SK-N-SH (cell line): ENCODE measurements at regions not wholly inside any gene's neighbourhood (a gene's known extent, or its start where the extent isn't known, plus 50 kb on each side); places are given as distances from the start of the nearest gene placed in this dataset.

Experiments used
- CTCF ChIA-PET: fragments of 300-600, 350-600 bp; formaldehyde crosslinking; extraction: SDS; loops from one replicate; lab custom pipeline; 2021; lab: Yijun Ruan, JAX
- POLR2A ChIA-PET: fragments of 350-600 bp; sonication (Branson Sonifier 250); formaldehyde crosslinking; extraction: SDS; loops from one replicate; lab custom pipeline; 2020; ENCODE audit warnings: antibody characterized with exemption, inconsistent platforms; lab: Yijun Ruan, JAX
- DNase-seq: peaks from one replicate; pipeline ENCODE4 v3.0.0; 2012
- H2AFZ ChIP-seq: fragments of 200-600 bp; sonication (generic); 2 replicates; pipeline ENCODE4 v1.8.1; 2016; ENCODE audit warnings: antibody characterized with exemption, mild to moderate bottlenecking, low read depth
- H3F3A ChIP-seq: fragments of 200-600 bp; sonication (generic); replicated peaks from 2 replicates; pipeline ENCODE3; 2016; ENCODE audit warnings: antibody characterized with exemption, mild to moderate bottlenecking; ENCODE audit not compliant: insufficient read depth
- H3K27ac ChIP-seq, 2 experiments: fragments of 200-500 bp in 1 of 2; fragments of 200-600 bp in 1 of 2; sonication (Bioruptor generic) in 1 of 2; sonication (generic), shearing (Covaris generic) in 1 of 2; 2 replicates each; pipeline versions ENCODE4 v1.5.1 to v1.6.1; 2014 to 2016; ENCODE audit warnings: low read depth in 2 of 2, inconsistent platforms in 1 of 2, low read length in 1 of 2, mild to moderate bottlenecking in 1 of 2, mixed read lengths in 1 of 2
- H3K27me3 ChIP-seq: fragments of 200-600 bp; sonication (generic), shearing (Covaris generic); 2 replicates; pipeline ENCODE4 v1.6.1; 2016; ENCODE audit warnings: mixed run types; ENCODE audit not compliant: insufficient read depth
- H3K36me3 ChIP-seq, 2 experiments: fragments of 200-500 bp in 1 of 2; fragments of 200-600 bp in 1 of 2; sonication (Bioruptor generic) in 1 of 2; sonication (generic) in 1 of 2; replicated peaks in 1 of 2; 2 replicates each; pipeline versions ENCODE3 to v1.5.1; 2014 to 2016; ENCODE audit warnings: low read length in 1 of 2, mild to moderate bottlenecking in 1 of 2; ENCODE audit not compliant: insufficient read depth in 2 of 2, control insufficient read depth in 1 of 2
- H3K4me1 ChIP-seq, 2 experiments: fragments of 200-500 bp in 1 of 2; fragments of 200-600 bp in 1 of 2; sonication (Bioruptor generic) in 1 of 2; sonication (generic), shearing (Covaris generic) in 1 of 2; 2 replicates each; pipeline versions ENCODE4 v1.5.1 to v1.6.1; 2014 to 2016; ENCODE audit warnings: low read depth in 1 of 2, low read length in 1 of 2, mixed run types in 1 of 2; ENCODE audit not compliant: insufficient read depth in 2 of 2, control insufficient read depth in 1 of 2
- H3K4me2 ChIP-seq: fragments of 200-600 bp; sonication (generic), shearing (Covaris generic); 2 replicates; pipeline ENCODE4 v1.6.1; 2017; ENCODE audit warnings: mixed run types
- H3K4me3 ChIP-seq, 2 experiments: fragments of 200-500 bp in 1 of 2; fragments of 200-600 bp in 1 of 2; sonication (Bioruptor generic) in 1 of 2; sonication (generic), shearing (Covaris generic) in 1 of 2; 2 replicates each; pipeline versions ENCODE4 v1.5.1 to v1.8.1; 2014 to 2016; ENCODE audit warnings: low read depth in 2 of 2, inconsistent platforms in 1 of 2, low read length in 1 of 2, mild to moderate bottlenecking in 1 of 2, mixed read lengths in 1 of 2, moderate library complexity in 1 of 2
- H3K79me2 ChIP-seq: fragments of 200-600 bp; sonication (generic); 2 replicates; pipeline ENCODE4 v1.8.1; 2017; ENCODE audit warnings: mild to moderate bottlenecking; ENCODE audit not compliant: insufficient read depth
- H3K9ac ChIP-seq: fragments of 200-600 bp; sonication (generic); 2 replicates; pipeline ENCODE4 v1.6.1; 2017; ENCODE audit warnings: mixed run types
- H3K9me2 ChIP-seq: fragments of 200-600 bp; sonication (generic); 2 replicates; pipeline ENCODE4 v1.6.1; 2017; ENCODE audit warnings: mixed run types
- H3K9me3 ChIP-seq: fragments of 200-600 bp; sonication (generic); 2 replicates; pipeline ENCODE4 v1.6.1; 2017; ENCODE audit warnings: mixed run types, mild to moderate bottlenecking, moderate library complexity
- H4K20me1 ChIP-seq: fragments of 200-600 bp; sonication (generic); 2 replicates; pipeline ENCODE4 v1.6.1; 2017; ENCODE audit warnings: mild to moderate bottlenecking, mixed run types; ENCODE audit not compliant: insufficient read depth
- CHD2 ChIP-seq: fragments of 150-350 bp; IDR thresholded peaks from 2 replicates; pipeline ENCODE4 v1.6.1; 2018; ENCODE audit warnings: low read length; ENCODE audit not compliant: partially characterized antibody
- EZH2phosphoT487 ChIP-seq: fragments of 200-600 bp; sonication (generic); IDR thresholded peaks from 2 replicates; pipeline ENCODE4 v1.6.1; 2017; ENCODE audit warnings: low read depth, mixed run types, mild to moderate bottlenecking, antibody characterized with exemption, moderate library complexity, borderline replicate concordance
- FOXJ3 ChIP-seq: sonication (generic); formaldehyde crosslinking; IDR thresholded peaks from 2 replicates; pipeline ENCODE4 v1.5.1; 2020; ENCODE audit warnings: mild to moderate bottlenecking, missing genetic modification reagents
- FOXM1 ChIP-seq: IDR thresholded peaks from 2 replicates; pipeline ENCODE4 v1.4.0; 2012; ENCODE audit warnings: low read depth, mild to moderate bottlenecking
- GABPA ChIP-seq: IDR thresholded peaks from 2 replicates; pipeline ENCODE4 v1.4.0; 2012; ENCODE audit warnings: low read depth, mild to moderate bottlenecking
- PBX3 ChIP-seq: IDR thresholded peaks from 2 replicates; pipeline ENCODE4; 2012
- POLR2AphosphoS5 ChIP-seq: IDR thresholded peaks from 2 replicates; pipeline ENCODE4 v1.6.1; 2012; ENCODE audit warnings: low read depth, low read length
- REST ChIP-seq: IDR thresholded peaks from 2 replicates; pipeline ENCODE4 v1.6.1; 2012; ENCODE audit warnings: mild to moderate bottlenecking, low read depth, low read length, moderate library complexity
- SIN3A ChIP-seq: IDR thresholded peaks from 2 replicates; pipeline ENCODE4 v1.6.1; 2012; ENCODE audit warnings: low read depth, mild to moderate bottlenecking, low read length, moderate library complexity, borderline replicate concordance
- TAF1 ChIP-seq: IDR thresholded peaks from 2 replicates; pipeline ENCODE4 v1.6.1; 2012; ENCODE audit warnings: low read depth, mild to moderate bottlenecking, low read length, moderate library complexity, borderline replicate concordance
- USF1 ChIP-seq: IDR thresholded peaks from 2 replicates; pipeline ENCODE4 v1.4.0; 2012; ENCODE audit warnings: low read depth, borderline replicate concordance
- USF2 ChIP-seq: fragments of 150-350 bp; IDR thresholded peaks from 2 replicates; pipeline ENCODE4 v1.6.1; 2017; ENCODE audit warnings: antibody characterized with exemption, low read length, low read depth, borderline replicate concordance
- YY1 ChIP-seq: IDR thresholded peaks from 2 replicates; pipeline ENCODE4 v1.4.0; 2012; ENCODE audit warnings: low read depth, mild to moderate bottlenecking
- ZBTB33 ChIP-seq: IDR thresholded peaks from 2 replicates; pipeline ENCODE4 v1.4.0; 2012; ENCODE audit warnings: low read depth, borderline replicate concordance
- WGBS: methylation state at CpG from one replicate; pipeline ENCODE4 v1.1.6; 2017; ENCODE audit warnings: low lambda C conversion rate; 5-methylcytosine and 5-hydroxymethylcytosine counted together
- TF ChIP-seq, protein P1 (sequence below): fragments of 200-600 bp; sonication (generic); IDR thresholded peaks from 2 replicates; pipeline ENCODE4 v1.6.1; 2017; ENCODE audit warnings: antibody characterized with exemption, mild to moderate bottlenecking, moderate library complexity

DNA sequence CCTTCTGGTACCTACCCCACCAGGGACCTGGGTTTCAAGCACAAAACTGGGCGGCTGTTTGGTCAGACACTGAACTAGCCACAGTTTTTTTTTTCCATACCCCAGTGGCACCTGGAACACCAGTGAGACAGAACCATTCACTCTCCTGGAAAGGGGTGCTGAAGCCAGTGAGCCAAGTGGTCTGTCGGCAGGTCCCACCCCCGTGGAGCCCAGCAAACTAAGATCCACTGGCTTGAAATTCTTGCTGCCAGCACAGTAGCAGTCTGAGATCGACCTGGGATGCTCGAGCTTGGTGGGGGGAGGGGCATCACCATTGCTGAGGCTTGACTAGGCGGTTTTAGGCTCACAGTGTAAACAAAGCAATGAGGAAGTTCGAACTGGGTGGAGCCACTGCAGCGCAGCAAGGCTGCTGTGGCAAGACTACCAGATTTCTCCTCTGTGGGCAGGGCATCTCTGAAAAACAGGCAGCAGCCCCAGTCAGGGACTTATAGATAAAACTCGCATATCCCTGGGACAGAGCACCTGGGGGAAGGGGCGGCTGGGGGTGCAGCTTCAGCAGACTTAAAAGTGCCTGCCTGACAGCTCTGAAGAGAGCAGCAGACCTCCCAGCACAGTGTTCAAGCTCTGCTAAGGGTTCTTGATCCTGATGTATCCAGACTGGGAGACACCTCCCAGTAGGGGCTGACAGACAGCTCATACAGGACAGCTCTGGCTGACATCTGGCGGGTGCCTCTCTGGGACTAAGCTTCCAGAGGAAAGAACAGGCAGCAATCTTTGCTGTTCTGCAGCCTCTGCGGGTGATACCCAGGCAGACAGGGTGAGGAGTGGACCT lies 223.0 kb downstream of the COX18 start:
- WGBS: 20% methylated on average over 8 of the region's 12 CpGs
- Histone ChIP-seq H4K20me1 (no peaks in the 10 kb centered on the region), H3K27ac (no peak overlapping the region), H3K9ac (no peak overlapping the region), H3F3A (no peaks in the 10 kb centered on the region), H3K79me2 (no peaks in the 10 kb centered on the region), H3K27me3 (no peaks in the 10 kb centered on the region), H3K9me2 (no peaks in the 10 kb centered on the region), H3K4me3 (no peak overlapping the region; a peak in 1 of 4 replicates), H3K4me1 (no peaks in the 10 kb centered on the region; a peak in 1 of 4 replicates), H3K9me3 (no peaks in the 10 kb centered on the region), H3K4me2 (no peak overlapping the region), H2AFZ (no peak overlapping the region; the same call in 1 of the 2 replicates), H3K36me3 (no peaks in the 10 kb centered on the region)
- DNase-seq: no peak
- TF ChIP-seq PBX3: no peak
- TF ChIP-seq, protein P1, sequence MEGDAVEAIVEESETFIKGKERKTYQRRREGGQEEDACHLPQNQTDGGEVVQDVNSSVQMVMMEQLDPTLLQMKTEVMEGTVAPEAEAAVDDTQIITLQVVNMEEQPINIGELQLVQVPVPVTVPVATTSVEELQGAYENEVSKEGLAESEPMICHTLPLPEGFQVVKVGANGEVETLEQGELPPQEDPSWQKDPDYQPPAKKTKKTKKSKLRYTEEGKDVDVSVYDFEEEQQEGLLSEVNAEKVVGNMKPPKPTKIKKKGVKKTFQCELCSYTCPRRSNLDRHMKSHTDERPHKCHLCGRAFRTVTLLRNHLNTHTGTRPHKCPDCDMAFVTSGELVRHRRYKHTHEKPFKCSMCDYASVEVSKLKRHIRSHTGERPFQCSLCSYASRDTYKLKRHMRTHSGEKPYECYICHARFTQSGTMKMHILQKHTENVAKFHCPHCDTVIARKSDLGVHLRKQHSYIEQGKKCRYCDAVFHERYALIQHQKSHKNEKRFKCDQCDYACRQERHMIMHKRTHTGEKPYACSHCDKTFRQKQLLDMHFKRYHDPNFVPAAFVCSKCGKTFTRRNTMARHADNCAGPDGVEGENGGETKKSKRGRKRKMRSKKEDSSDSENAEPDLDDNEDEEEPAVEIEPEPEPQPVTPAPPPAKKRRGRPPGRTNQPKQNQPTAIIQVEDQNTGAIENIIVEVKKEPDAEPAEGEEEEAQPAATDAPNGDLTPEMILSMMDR: no peak
- no peak for TF ChIP-seq GABPA
- TF ChIP-seq SIN3A: no peak
- TF ChIP-seq TAF1: no peak
- no peak for TF ChIP-seq REST
- TF ChIP-seq POLR2AphosphoS5: no peak
- no peak for TF ChIP-seq YY1
- TF ChIP-seq FOXM1: no peak
- TF ChIP-seq EZH2phosphoT487: no peak
- TF ChIP-seq CHD2: no peak
- TF ChIP-seq USF2: no peak
- TF ChIP-seq USF1: no peak
- no peak for TF ChIP-seq ZBTB33
- no peak for TF ChIP-seq FOXJ3 (CRISPR knock-in tag)
- ChIA-PET POLR2A (no interaction called here), CTCF (no interaction called here)
